Transverse colon (tissue), 3 donors: ENCODE measurements at regions not wholly inside any gene's neighbourhood (a gene's known extent, or its start where the extent isn't known, plus 50 kb on each side); places are given as distances from the start of the nearest gene placed in this dataset.

Experiments
- CTCF ChIP-seq, 5 experiments: fragments of 200-600 bp in 3 of 5; fragments of 450-650 bp in 2 of 5; sonication (generic) in 3 of 5; IDR thresholded peaks; 1 replicate in 2 of 5; 2 replicates in 3 of 5; pipeline ENCODE4 v1.5.1; 2016 to 2017; ENCODE audit warnings: antibody characterized with exemption in 5 of 5, inconsistent platforms in 3 of 5, mild to moderate bottlenecking in 2 of 5, moderate library complexity in 1 of 5
- EP300 ChIP-seq: sonication (generic); formaldehyde crosslinking; IDR thresholded peaks from one replicate; pipeline ENCODE4 v1.6.1; 2017; ENCODE audit warnings: antibody characterized with exemption, low read depth

DNA sequence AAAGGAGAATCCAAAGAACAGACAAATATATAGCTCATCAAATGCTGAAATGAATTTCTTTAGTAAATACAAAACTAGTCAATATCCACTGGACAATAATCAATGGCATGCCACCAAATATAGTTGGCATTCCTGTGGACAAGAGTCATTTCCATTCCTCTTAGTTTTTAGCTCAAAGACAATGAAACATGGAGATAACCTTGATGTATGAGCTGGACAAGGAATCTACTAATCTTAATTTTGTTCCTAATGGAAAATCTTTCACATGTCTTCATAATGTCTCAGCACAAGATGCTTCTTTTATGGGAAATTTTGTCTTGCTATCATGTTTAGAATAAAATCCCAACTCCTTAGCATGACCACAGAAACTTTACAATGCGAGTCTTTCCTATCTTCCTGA lies 87.8 kb downstream of the PFDN4 start:
- TF ChIP-seq EP300 (no peak), CTCF (IDR thresholded peaks at IDR 0.05) (no peak)
